Brain microvascular endothelial cell (primary cell): ENCODE measurements at regions not wholly inside any gene's neighbourhood (a gene's known extent, or its start where the extent isn't known, plus 50 kb on each side); places are given as distances from the start of the nearest gene placed in this dataset.
A peak's percentile ranks its signal among the peaks of the same experiment; 100 is the strongest.

Source experiments
- DNase-seq: peaks from one replicate; pipeline ENCODE4 v3.0.0-alpha.2; 2020
- H3K27ac ChIP-seq: fragments of 250-450 bp; sonication (Bioruptor Pico); 2 replicates; pipeline ENCODE4 v1.5.1; 2020; ENCODE audit warnings: mild to moderate bottlenecking, moderate library complexity
- H3K27me3 ChIP-seq: fragments of 250-450 bp; sonication (Bioruptor Pico); replicated peaks from 2 replicates; pipeline ENCODE4 v1.5.1; 2020; ENCODE audit warnings: mild to moderate bottlenecking
- H3K36me3 ChIP-seq: fragments of 250-450 bp; sonication (Bioruptor Pico); replicated peaks from 2 replicates; pipeline ENCODE4 v1.5.1; 2020; ENCODE audit warnings: mild to moderate bottlenecking
- H3K4me3 ChIP-seq: 2 replicates; pipeline ENCODE4 v1.5.1; 2011; ENCODE audit warnings: low read depth, mild to moderate bottlenecking, control low read depth, low read length, moderate library complexity
- CTCF ChIP-seq: IDR thresholded peaks from 2 replicates; pipeline ENCODE4 v1.5.1; 2011; ENCODE audit warnings: low read depth, mild to moderate bottlenecking, moderate library complexity, low read length, control low read depth, inconsistent platforms; ENCODE audit errors: missing control alignments
- in situ Hi-C: cut with HindIII; loops from 2 replicates; pipeline ENCODE4 v1.10.0; 2017; ENCODE audit warnings: low sequenced_read_pairs, low pct_ligation_motif_present

GRCh38 chr2:19675856-19676460, 225.8 kb downstream of the TTC32 start:
- DNase-seq = no peak
- in situ Hi-C loops = no loop called here
- no peak overlapping the region for H3K4me3 ChIP-seq
- no peak overlapping the region for H3K27ac ChIP-seq
- no peaks in the 10 kb centered on the region for H3K36me3 ChIP-seq
- no peak for TF ChIP-seq CTCF
- H3K27me3 ChIP-seq = no peaks in the 10 kb centered on the region

DNA sequence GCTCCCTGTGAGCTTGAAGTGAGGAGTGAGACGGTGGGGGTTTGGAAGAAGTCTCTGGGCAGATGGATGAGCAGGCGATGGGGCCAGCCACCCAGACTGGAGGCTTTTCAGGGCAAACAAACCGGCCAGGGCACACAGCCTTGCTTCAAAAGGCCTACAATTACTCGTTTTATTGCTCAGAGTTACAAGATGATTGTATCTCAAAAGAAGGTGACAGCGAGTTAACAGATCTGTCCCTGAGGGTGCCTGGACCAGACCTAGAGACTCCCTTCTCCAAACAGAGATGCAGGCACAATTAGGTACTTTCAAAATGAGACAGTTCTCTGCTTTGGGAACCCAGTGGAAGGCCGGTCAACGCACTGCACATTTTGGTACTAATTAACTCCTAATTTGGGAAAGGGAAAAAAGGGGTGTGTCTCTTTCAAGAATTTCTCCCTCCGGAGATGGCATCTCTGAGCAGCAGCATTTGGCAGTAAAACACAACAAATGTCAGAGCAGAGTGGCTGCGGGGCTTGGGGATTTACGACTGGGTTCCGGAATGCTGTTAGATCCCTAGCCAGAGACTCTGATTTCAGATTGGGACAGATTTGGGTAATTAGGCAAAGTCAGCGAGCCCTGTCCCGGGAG, 226.7 kb downstream of the TTC32 start:
- no peak for TF ChIP-seq CTCF
- H3K27me3 ChIP-seq = no peaks in the 10 kb centered on the region
- H3K36me3 ChIP-seq = no peaks in the 10 kb centered on the region
- no peak for DNase-seq
- in situ Hi-C loops = no loop called here
- H3K27ac ChIP-seq = no peak overlapping the region
- H3K4me3 ChIP-seq = no peak overlapping the region

DNA sequence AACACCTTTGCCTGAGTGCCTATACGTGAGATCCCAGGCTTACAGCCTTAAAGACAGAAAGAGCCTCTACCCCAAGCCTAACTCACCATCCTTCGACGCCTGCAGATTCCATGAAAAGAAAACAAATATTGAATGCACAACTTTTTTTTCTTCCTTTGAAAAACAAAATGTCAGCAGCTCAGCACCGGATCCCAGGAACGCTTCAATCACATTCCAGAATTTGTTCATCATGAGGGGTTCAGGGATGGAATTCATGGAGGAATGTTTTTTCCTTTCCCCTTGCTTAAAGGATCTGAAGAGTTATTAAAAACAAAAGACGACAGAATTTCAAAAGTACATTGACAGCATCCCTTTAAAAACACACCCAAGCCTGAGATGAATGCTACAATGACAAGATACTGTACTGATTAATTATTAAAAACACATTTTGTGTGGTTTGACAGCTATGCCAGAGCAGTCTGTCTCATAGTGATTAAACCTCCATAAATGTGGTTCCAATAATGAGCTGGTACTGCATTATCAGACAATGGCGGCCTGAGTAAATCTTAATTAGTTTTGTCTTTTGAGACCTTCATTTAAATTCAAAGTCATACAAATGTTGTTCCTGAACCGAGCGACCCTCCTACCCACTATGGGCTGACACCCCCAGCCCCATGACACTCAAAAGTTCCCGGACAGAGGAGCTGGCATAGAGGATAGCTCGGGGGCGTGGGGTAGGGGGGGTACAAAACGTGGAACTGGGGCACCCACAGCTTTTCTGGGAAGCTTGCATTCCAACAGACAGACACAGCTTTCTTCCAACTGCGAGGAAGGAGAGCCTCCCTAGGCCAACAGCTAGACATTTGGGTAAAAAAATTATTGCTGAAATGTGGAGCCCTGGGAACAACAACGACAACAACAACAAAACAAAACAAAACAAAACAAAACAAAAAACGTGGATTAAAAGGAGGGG, 227.5 kb downstream of the TTC32 start:
- in situ Hi-C loops = no loop called here
- no peak for DNase-seq
- no peak for TF ChIP-seq CTCF
- Histone ChIP-seq H3K4me3 (no peak overlapping the region), H3K27me3 (no peaks in the 10 kb centered on the region), H3K27ac (no peak overlapping the region), H3K36me3 (no peaks in the 10 kb centered on the region)

- TF ChIP-seq CTCF = no peak
- in situ Hi-C loops = no loop called here
- Histone ChIP-seq H3K36me3 (no peaks in the 10 kb centered on the region), H3K27me3 (no peaks in the 10 kb centered on the region), H3K27ac (no peak overlapping the region), H3K4me3 (no peak overlapping the region)
- DNase-seq = peak; percentile 42
Observed at GRCh38 chr2:19673213-19673791, 228.5 kb downstream of the TTC32 start.

GRCh38 chr2:19671916-19672315, 229.9 kb downstream of the TTC32 start:
- H3K27me3 ChIP-seq = no peaks in the 10 kb centered on the region
- in situ Hi-C loops = no loop called here

More at GRCh38 chr2:19671916-19672315, 229.9 kb downstream of the TTC32 start:
- TF ChIP-seq CTCF = no peak
- Histone ChIP-seq H3K4me3 (no peak overlapping the region), H3K36me3 (no peaks in the 10 kb centered on the region), H3K27ac (no peak overlapping the region)
- no peak for DNase-seq
